Liver (tissue), 8 donors: ENCODE measurements at regions not wholly inside any gene's neighbourhood (a gene's known extent, or its start where the extent isn't known, plus 50 kb on each side); places are given as distances from the start of the nearest gene placed in this dataset.

Experiments
- DNase-seq: peaks from one replicate; pipeline ENCODE4 v3.0.0-alpha.2; 2017; ENCODE audit warnings: low spot score
- H3K27ac ChIP-seq, 2 donors: one replicate each; pipeline ENCODE4 v1.7.0; 2013; ENCODE audit warnings: inconsistent platforms in 2 of 2, low read length in 2 of 2, control low read depth in 1 of 2, low read depth in 1 of 2, mild to moderate bottlenecking in 1 of 2
- H3K27me3 ChIP-seq, 4 donors: one replicate each; pipeline versions ENCODE4 v1.6.1 to v1.7.0; 2013; ENCODE audit warnings: low read length in 3 of 4, inconsistent platforms in 1 of 4, mild to moderate bottlenecking in 1 of 4, moderate library complexity in 1 of 4; ENCODE audit not compliant: control insufficient read depth in 4 of 4, insufficient read depth in 4 of 4
- H3K36me3 ChIP-seq, 4 donors: one replicate each; pipeline versions ENCODE4 v1.6.1 to v1.7.0; 2013; ENCODE audit warnings: low read length in 3 of 4, mild to moderate bottlenecking in 3 of 4, low read depth in 1 of 4, moderate library complexity in 1 of 4; ENCODE audit not compliant: control insufficient read depth in 4 of 4, insufficient read depth in 3 of 4
- H3K4me1 ChIP-seq, 4 donors: one replicate each; pipeline versions ENCODE4 v1.6.1 to v1.7.0; 2013; ENCODE audit warnings: low read length in 3 of 4, mild to moderate bottlenecking in 3 of 4, moderate library complexity in 1 of 4; ENCODE audit not compliant: control insufficient read depth in 4 of 4, insufficient read depth in 4 of 4
- H3K4me3 ChIP-seq, 3 donors: one replicate each; pipeline versions ENCODE4 v1.6.1 to v1.7.0; 2013; ENCODE audit warnings: low read length in 3 of 3, control low read depth in 1 of 3, low read depth in 1 of 3, mild to moderate bottlenecking in 1 of 3
- H3K9ac ChIP-seq, 2 donors: one replicate each; pipeline ENCODE4 v1.7.0; 2013; ENCODE audit warnings: low read length in 2 of 2, mild to moderate bottlenecking in 2 of 2, moderate library complexity in 2 of 2, control low read depth in 1 of 2, low read depth in 1 of 2
- H3K9me3 ChIP-seq, 4 donors: one replicate each; pipeline versions ENCODE4 v1.6.1 to v1.7.0; 2013; ENCODE audit warnings: low read length in 3 of 4; ENCODE audit not compliant: control insufficient read depth in 4 of 4
- ATF3 ChIP-seq: IDR thresholded peaks from 2 replicates; pipeline ENCODE4 v1.6.1; 2016; ENCODE audit warnings: antibody characterized with exemption
- CTCF ChIP-seq: fragments of 150-350 bp; IDR thresholded peaks from 2 replicates; pipeline ENCODE4 v1.5.1; 2017; ENCODE audit warnings: improper control_type of control experiment, low read depth, low read length; ENCODE audit not compliant: missing input control
- EGR1 ChIP-seq, 2 donors: IDR thresholded peaks; 2 replicates each; pipeline ENCODE4 v1.6.1; 2016 to 2018; ENCODE audit warnings: antibody characterized with exemption in 2 of 2, low read depth in 2 of 2
- FOXA1 ChIP-seq: IDR thresholded peaks from 2 replicates; pipeline ENCODE4 v1.6.1; 2016; ENCODE audit warnings: antibody characterized with exemption
- FOXA2 ChIP-seq: IDR thresholded peaks from 2 replicates; pipeline ENCODE4 v1.6.1; 2016; ENCODE audit warnings: antibody characterized with exemption
- GABPA ChIP-seq, 2 donors: IDR thresholded peaks in 1 of 2; conservative IDR thresholded peaks in 1 of 2; 2 replicates each; pipeline ENCODE4 v1.6.1; 2016; ENCODE audit warnings: antibody characterized with exemption in 2 of 2, mild to moderate bottlenecking in 1 of 2, moderate library complexity in 1 of 2
- HNF4A ChIP-seq, 2 donors: conservative IDR thresholded peaks; 2 replicates each; pipeline ENCODE4 v1.6.1; 2016; ENCODE audit warnings: antibody characterized with exemption in 2 of 2, mild to moderate bottlenecking in 2 of 2
- JUND ChIP-seq, 2 donors: IDR thresholded peaks; 2 replicates each; pipeline ENCODE4 v1.6.1; 2016; ENCODE audit warnings: antibody characterized with exemption in 2 of 2
- NR2F2 ChIP-seq: IDR thresholded peaks from 2 replicates; pipeline ENCODE4 v1.6.1; 2016; ENCODE audit warnings: antibody characterized with exemption
- REST ChIP-seq: IDR thresholded peaks from 2 replicates; pipeline ENCODE4 v1.6.1; 2016; ENCODE audit warnings: antibody characterized with exemption, mild to moderate bottlenecking
- RXRA ChIP-seq, 2 donors: IDR thresholded peaks; 2 replicates each; pipeline ENCODE4 v1.6.1; 2017 to 2018; ENCODE audit warnings: antibody characterized with exemption in 2 of 2, mild to moderate bottlenecking in 1 of 2
- TAF1 ChIP-seq: conservative IDR thresholded peaks from 2 replicates; pipeline ENCODE4 v1.6.1; 2016; ENCODE audit warnings: antibody characterized with exemption, mild to moderate bottlenecking
- YY1 ChIP-seq: IDR thresholded peaks from 2 replicates; pipeline ENCODE4 v1.6.1; 2016; ENCODE audit warnings: antibody characterized with exemption, mild to moderate bottlenecking
- WGBS: extraction: QIAGEN DNeasy Blood & Tissue Kit; methylation state at CpG from one replicate; pipeline ENCODE4 v1.1.7; 2013; 5-methylcytosine and 5-hydroxymethylcytosine counted together
- donor health status: healthy.
- donor health status: healthy.
- donor health status: healthy.
- donor health status: healthy.
- donor health status: healthy.

- 62% methylated on average over 2 of the region's 2 CpGs for WGBS
- no peak for TF ChIP-seq JUND (IDR thresholded peaks at IDR 0.05)
- no peak for TF ChIP-seq RXRA (IDR thresholded peaks at IDR 0.05)
- TF ChIP-seq CTCF = no peak
- TF ChIP-seq TAF1 = no peak
- TF ChIP-seq FOXA2 = no peak
Observed at GRCh38 chr4:161005746-161006145, 1158.1 kb downstream of the FSTL5 start.

GRCh38 chr4:161008527-161008926 lies 1155.3 kb downstream of the FSTL5 start:
- peaks cover 0 to 3% (median 0%) of the 10 kb centered on the region in 4 donors for H3K27me3 ChIP-seq
- no peak overlapping the region for H3K9ac ChIP-seq
- H3K4me1 ChIP-seq = no peaks in the 10 kb centered on the region
- peaks cover 0 to 1% (median under 1%) of the 10 kb centered on the region in 4 donors for H3K9me3 ChIP-seq
- TF ChIP-seq HNF4A (conservative IDR thresholded peaks at IDR 0.05) (no peak), TAF1 (no peak), EGR1 (IDR thresholded peaks at IDR 0.05; ENCODE audit: low read depth in 2 of 2) (no peak)
- no peaks in the 10 kb centered on the region for H3K36me3 ChIP-seq
- DNase-seq = no peak
- no peak overlapping the region for H3K27ac ChIP-seq
- no peak overlapping the region for H3K4me3 ChIP-seq
- 65% methylated on average over 2 of the region's 2 CpGs for WGBS

More at GRCh38 chr4:161005746-161006145, 1158.1 kb downstream of the FSTL5 start:
- Histone ChIP-seq H3K27me3 (no peaks in the 10 kb centered on the region), H3K9ac (no peak overlapping the region), H3K36me3 (no peaks in the 10 kb centered on the region), H3K9me3 (peaks cover 4 to 13% (median 9%) of the 10 kb centered on the region in 4 donors), H3K27ac (no peak overlapping the region), H3K4me1 (no peaks in the 10 kb centered on the region), H3K4me3 (no peak overlapping the region)
- DNase-seq = no peak

GRCh38 chr4:161010227-161010626 lies 1153.6 kb downstream of the FSTL5 start:
- H3K4me3 ChIP-seq = no peak overlapping the region
- DNase-seq = no peak
- 85% methylated on average over 2 of the region's 2 CpGs for WGBS

More at GRCh38 chr4:161010227-161010626, 1153.6 kb downstream of the FSTL5 start:
- Histone ChIP-seq H3K36me3 (no peaks in the 10 kb centered on the region), H3K27ac (no peak overlapping the region), H3K4me1 (no peaks in the 10 kb centered on the region), H3K9ac (no peak overlapping the region), H3K9me3 (peaks cover 0 to 1% (median 0%) of the 10 kb centered on the region in 4 donors), H3K27me3 (peaks cover 0 to 3% (median 0%) of the 10 kb centered on the region in 4 donors)
- TF ChIP-seq NR2F2 (no peak), GABPA (IDR thresholded peaks at IDR 0.05 in 1 of 2, conservative IDR thresholded peaks at IDR 0.05 in 1 of 2) (no peak), FOXA1 (no peak), FOXA2 (no peak), REST (no peak), ATF3 (no peak), CTCF (no peak), TAF1 (no peak), YY1 (no peak), RXRA (IDR thresholded peaks at IDR 0.05) (no peak), EGR1 (IDR thresholded peaks at IDR 0.05; ENCODE audit: low read depth in 2 of 2) (no peak)
